Stomach (tissue), 8 donors: ENCODE measurements at regions not wholly inside any gene's neighbourhood (a gene's known extent, or its start where the extent isn't known, plus 50 kb on each side); places are given as distances from the start of the nearest gene placed in this dataset.

Experiments
- DNase-seq, 2 donors: peaks; one replicate each; pipeline versions ENCODE4 v3.0.0 to v3.0.0-alpha.2; 2013 to 2019
- H3K27ac ChIP-seq, 5 donors: fragments of 200-600 bp in 4 of 5; sonication (generic) in 4 of 5; one replicate each; pipeline ENCODE4 v1.5.1; 2013 to 2019; ENCODE audit warnings: mild to moderate bottlenecking in 1 of 5, moderate library complexity in 1 of 5
- H3K27me3 ChIP-seq, 3 donors: fragments of 200-600 bp; sonication (generic); one replicate each; pipeline ENCODE4 v1.5.1; 2017 to 2019; ENCODE audit warnings: mixed run types in 1 of 3
- H3K36me3 ChIP-seq, 4 donors: fragments of 200-600 bp; sonication (generic); 1 replicate in 3 of 4; 2 replicates in 1 of 4; pipeline ENCODE4 v1.5.1; 2016 to 2019
- H3K4me1 ChIP-seq, 4 donors: fragments of 200-600 bp; sonication (generic); one replicate each; pipeline ENCODE4 v1.5.1; 2016 to 2019
- H3K4me3 ChIP-seq, 4 donors: fragments of 200-600 bp; sonication (generic) in 3 of 4; one replicate each; pipeline ENCODE4 v1.5.1; 2016 to 2019; ENCODE audit warnings: mild to moderate bottlenecking in 1 of 4
- H3K9me3 ChIP-seq, 4 donors: fragments of 200-600 bp; sonication (generic); one replicate each; pipeline ENCODE4 v1.5.1; 2016 to 2019
- EP300 ChIP-seq: sonication (generic); formaldehyde crosslinking; IDR thresholded peaks from one replicate; pipeline ENCODE4 v1.6.1; 2017; ENCODE audit warnings: antibody characterized with exemption
- POLR2A ChIP-seq, 4 donors: fragments of 450-650 bp; IDR thresholded peaks; one replicate each; pipeline ENCODE4 v1.6.1; 2016; ENCODE audit warnings: antibody characterized with exemption in 4 of 4, control low read depth in 2 of 4, mild to moderate bottlenecking in 1 of 4, moderate library complexity in 1 of 4
- POLR2AphosphoS5 ChIP-seq, 3 donors: sonication (generic); formaldehyde crosslinking; IDR thresholded peaks; one replicate each; pipeline ENCODE4 v1.6.1; 2016; ENCODE audit warnings: antibody characterized with exemption in 3 of 3
- WGBS, 5 donors: extraction: QIAGEN DNeasy Blood & Tissue Kit in 3 of 5; methylation state at CpG; one replicate each; pipeline versions ENCODE4 v1.1.5 to v1.1.7; 2013 to 2018; 5-methylcytosine and 5-hydroxymethylcytosine counted together
- intact Hi-C: fragments of 100-400 bp; cut with DNase I; formaldehyde crosslinking; loops from one replicate; pipeline ENCODE4 v1.15.1; 2023; ENCODE audit warnings: low total_unique reads
- TF ChIP-seq, protein P1 (sequence below), 7 experiments: fragments of 450-650 bp in 4 of 7; fragments of 200-600 bp in 3 of 7; sonication (generic) in 3 of 7; IDR thresholded peaks; one replicate each; pipeline ENCODE4 v1.5.1; 2016 to 2019; ENCODE audit warnings: antibody characterized with exemption in 7 of 7, control low read depth in 2 of 7, mild to moderate bottlenecking in 1 of 7
- donor health status: healthy with polysubstance abuse.
- donor health status: Bipolar disorder and iron deficiency.
- donor health status: healthy.

DNA sequence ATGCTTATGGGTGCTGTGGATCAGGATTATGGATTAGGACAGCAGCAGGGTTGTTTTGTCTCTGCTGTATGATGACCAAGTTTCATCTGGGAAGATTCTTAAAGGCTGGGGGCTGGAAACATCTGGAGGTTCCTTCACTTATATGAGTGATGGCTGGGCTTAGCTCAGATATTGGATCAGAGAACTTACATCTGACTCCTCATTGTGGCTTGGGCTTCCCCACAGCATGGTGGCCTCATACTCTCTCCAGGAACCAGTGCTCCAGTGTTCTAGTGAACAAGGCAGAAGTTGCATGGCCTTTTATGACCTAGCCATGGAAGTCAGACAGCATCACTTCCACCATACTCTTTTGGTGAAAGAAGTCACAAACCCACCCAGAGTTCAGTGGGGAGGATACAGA lies 336.1 kb upstream of the TBX3 start:
- Histone ChIP-seq H3K4me3 (no peak overlapping the region), H3K27me3 (no peaks in the 10 kb centered on the region), H3K4me1 (peaks cover 0 to 15% (median 0%) of the 10 kb centered on the region in 4 donors), H3K9me3 (peaks cover 0 to 14% (median 12%) of the 10 kb centered on the region in 4 donors), H3K27ac (no peak overlapping the region), H3K36me3 (no peaks in the 10 kb centered on the region)
- TF ChIP-seq POLR2AphosphoS5 (IDR thresholded peaks at IDR 0.05) (no peak), POLR2A (IDR thresholded peaks at IDR 0.05) (no peak), EP300 (no peak)
- TF ChIP-seq, protein P1, sequence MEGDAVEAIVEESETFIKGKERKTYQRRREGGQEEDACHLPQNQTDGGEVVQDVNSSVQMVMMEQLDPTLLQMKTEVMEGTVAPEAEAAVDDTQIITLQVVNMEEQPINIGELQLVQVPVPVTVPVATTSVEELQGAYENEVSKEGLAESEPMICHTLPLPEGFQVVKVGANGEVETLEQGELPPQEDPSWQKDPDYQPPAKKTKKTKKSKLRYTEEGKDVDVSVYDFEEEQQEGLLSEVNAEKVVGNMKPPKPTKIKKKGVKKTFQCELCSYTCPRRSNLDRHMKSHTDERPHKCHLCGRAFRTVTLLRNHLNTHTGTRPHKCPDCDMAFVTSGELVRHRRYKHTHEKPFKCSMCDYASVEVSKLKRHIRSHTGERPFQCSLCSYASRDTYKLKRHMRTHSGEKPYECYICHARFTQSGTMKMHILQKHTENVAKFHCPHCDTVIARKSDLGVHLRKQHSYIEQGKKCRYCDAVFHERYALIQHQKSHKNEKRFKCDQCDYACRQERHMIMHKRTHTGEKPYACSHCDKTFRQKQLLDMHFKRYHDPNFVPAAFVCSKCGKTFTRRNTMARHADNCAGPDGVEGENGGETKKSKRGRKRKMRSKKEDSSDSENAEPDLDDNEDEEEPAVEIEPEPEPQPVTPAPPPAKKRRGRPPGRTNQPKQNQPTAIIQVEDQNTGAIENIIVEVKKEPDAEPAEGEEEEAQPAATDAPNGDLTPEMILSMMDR (IDR thresholded peaks at IDR 0.05) = no peak
- no peak for DNase-seq
- intact Hi-C loops = no loop called here

DNA sequence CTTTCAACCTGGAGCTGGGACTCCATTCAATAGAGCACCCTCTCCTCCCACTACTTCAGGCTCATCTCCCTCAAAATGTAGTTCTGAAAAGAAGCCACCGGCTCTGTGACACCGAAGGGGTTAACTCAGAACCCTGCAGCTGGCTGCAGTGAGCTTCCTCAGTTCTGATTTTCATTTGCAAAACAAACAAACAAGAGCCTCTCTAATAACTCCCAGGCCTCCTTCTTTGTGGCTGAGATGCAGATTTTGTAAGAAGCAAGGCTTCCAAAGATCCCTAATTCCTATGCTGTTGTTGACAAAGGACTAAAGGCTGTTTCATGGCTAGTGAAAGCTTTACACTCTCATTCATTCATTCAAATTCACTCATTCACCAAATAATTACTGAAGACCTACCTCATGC lies 333.4 kb upstream of the TBX3 start:
- H3K9me3 ChIP-seq = peaks cover 0 to 14% (median 12%) of the 10 kb centered on the region in 4 donors
- no peaks in the 10 kb centered on the region for H3K4me1 ChIP-seq
- H3K27ac ChIP-seq = no peak overlapping the region
- TF ChIP-seq EP300 (no peak), POLR2AphosphoS5 (IDR thresholded peaks at IDR 0.05) (no peak), POLR2A (IDR thresholded peaks at IDR 0.05) (no peak)
- TF ChIP-seq, protein P1 (IDR thresholded peaks at IDR 0.05) = no peak
- 58 to 79% (median 67%) methylated on average over 2 of the region's 2 CpGs for WGBS, 5 donors
- peaks cover 0 to 5% (median 0%) of the 10 kb centered on the region in 3 donors for H3K27me3 ChIP-seq
- H3K36me3 ChIP-seq = no peaks in the 10 kb centered on the region
- intact Hi-C loops = no loop called here
- H3K4me3 ChIP-seq = no peak overlapping the region
- DNase-seq = no peak

DNA sequence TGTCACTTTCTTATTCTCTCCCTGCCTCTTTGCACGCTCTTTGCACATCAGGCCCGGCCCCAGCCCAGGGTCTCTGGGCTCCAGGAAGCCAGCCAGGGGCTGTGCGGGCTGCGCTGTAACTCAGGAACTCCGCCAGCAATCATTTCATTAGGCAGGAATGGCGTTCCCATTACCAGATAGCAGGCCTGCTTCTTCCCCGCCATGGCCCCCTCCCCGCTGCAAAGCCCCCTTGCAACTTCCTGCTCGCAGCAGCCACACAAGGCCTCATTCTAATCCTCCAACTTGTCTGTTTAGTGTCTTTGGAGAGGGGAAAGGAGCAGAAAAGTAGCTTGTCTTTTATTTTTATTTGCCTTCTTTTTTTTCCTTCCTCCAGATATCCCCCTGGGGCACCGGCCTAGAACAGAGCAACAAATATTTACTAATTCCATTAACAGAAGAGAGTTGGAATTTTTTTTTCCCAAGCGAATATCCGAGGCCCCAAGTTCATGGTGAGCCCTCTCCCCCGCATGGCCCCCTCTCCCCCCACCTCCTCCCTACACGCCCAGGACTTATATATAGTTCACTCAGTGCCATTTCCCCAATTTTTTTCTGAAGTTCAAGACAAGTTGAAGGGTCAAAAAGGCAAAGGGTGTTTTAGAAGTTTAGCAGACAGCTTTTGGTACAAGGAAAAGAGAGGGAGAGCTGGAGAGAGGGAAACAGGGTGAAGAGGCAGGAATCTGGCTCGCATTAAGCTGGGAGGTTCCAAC lies 329.4 kb upstream of the TBX3 start:
- WGBS, 5 donors = 43 to 47% (median 46%) methylated on average over 15 of the region's 15 CpGs
- intact Hi-C loops = no loop called here
- H3K27me3 ChIP-seq = peaks cover 0 to 5% (median 0%) of the 10 kb centered on the region in 3 donors
- TF ChIP-seq POLR2A (IDR thresholded peaks at IDR 0.05) (no peak), EP300 (no peak), POLR2AphosphoS5 (IDR thresholded peaks at IDR 0.05) (no peak)
- TF ChIP-seq, protein P1 (IDR thresholded peaks at IDR 0.05) = no peak
- H3K4me3 ChIP-seq = no peak overlapping the region
- no peaks in the 10 kb centered on the region for H3K9me3 ChIP-seq
- H3K36me3 ChIP-seq = no peaks in the 10 kb centered on the region
- H3K27ac ChIP-seq = peak overlapping the region in 1 of 5 donors; percentile 20
- DNase-seq = peak in 1 of 2 donors; percentile 90
- H3K4me1 ChIP-seq = no peaks in the 10 kb centered on the region

DNA sequence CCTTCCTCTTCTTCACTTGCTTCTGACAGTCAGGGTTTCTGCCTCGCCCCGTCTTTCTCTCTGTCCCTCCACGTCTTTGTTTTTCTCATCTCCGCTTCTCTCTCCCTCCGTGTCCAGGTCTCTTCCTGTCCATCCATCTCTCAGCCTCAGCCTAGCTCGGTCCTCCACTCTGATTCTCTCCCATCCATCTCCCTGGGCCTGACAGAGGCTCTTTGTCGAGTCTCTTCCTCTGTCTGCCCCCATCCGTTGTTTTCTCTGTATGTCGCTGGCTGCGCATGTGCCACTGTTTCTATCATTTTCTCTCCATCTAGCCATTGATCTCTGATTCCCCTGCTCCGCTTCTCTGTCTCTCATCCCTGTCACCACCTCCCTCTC lies 328.9 kb upstream of the TBX3 start:
- 65 to 73% (median 68%) methylated on average over 11 of the region's 11 CpGs for WGBS, 5 donors
- Histone ChIP-seq H3K4me3 (no peak overlapping the region), H3K36me3 (no peaks in the 10 kb centered on the region), H3K4me1 (no peaks in the 10 kb centered on the region), H3K27me3 (peaks cover 0 to 5% (median 0%) of the 10 kb centered on the region in 3 donors), H3K27ac (peak overlapping the region in 1 of 5 donors; percentile 20), H3K9me3 (no peaks in the 10 kb centered on the region)
- no peak for TF ChIP-seq POLR2AphosphoS5 (IDR thresholded peaks at IDR 0.05)
- TF ChIP-seq, protein P1 (IDR thresholded peaks at IDR 0.05) = no peak
- TF ChIP-seq POLR2A (IDR thresholded peaks at IDR 0.05) = no peak
- TF ChIP-seq EP300 = no peak
- intact Hi-C loops = no loop called here
- DNase-seq = no peak
